ENCODE measurements at regions not wholly inside any gene's neighbourhood (a gene's known extent, or its start where the extent isn't known, plus 50 kb on each side); places are given as distances from the start of the nearest gene placed in this dataset.

GRCh38 chr3:40793730-40794129 is 269.0 kb downstream of the ZNF621 start:
- TF ChIP-seq, protein P1, sequence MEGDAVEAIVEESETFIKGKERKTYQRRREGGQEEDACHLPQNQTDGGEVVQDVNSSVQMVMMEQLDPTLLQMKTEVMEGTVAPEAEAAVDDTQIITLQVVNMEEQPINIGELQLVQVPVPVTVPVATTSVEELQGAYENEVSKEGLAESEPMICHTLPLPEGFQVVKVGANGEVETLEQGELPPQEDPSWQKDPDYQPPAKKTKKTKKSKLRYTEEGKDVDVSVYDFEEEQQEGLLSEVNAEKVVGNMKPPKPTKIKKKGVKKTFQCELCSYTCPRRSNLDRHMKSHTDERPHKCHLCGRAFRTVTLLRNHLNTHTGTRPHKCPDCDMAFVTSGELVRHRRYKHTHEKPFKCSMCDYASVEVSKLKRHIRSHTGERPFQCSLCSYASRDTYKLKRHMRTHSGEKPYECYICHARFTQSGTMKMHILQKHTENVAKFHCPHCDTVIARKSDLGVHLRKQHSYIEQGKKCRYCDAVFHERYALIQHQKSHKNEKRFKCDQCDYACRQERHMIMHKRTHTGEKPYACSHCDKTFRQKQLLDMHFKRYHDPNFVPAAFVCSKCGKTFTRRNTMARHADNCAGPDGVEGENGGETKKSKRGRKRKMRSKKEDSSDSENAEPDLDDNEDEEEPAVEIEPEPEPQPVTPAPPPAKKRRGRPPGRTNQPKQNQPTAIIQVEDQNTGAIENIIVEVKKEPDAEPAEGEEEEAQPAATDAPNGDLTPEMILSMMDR (IDR thresholded peaks at IDR 0.05) = no peak
- TF ChIP-seq TCF7L2 (IDR thresholded peaks at IDR 0.05; ENCODE audit: low read depth, low read length) = no peak
